Caki2 (cell line): ENCODE measurements at regions not wholly inside any gene's neighbourhood (a gene's known extent, or its start where the extent isn't known, plus 50 kb on each side); places are given as distances from the start of the nearest gene placed in this dataset.
A peak's percentile ranks its signal among the peaks of the same experiment; 100 is the strongest.

Source experiments
- DNase-seq: peaks from one replicate; pipeline ENCODE4 v3.0.0-alpha.2; 2015; ENCODE audit warnings: low read depth
- in situ Hi-C: cut with HindIII; loops from 2 replicates; pipeline ENCODE4 v1.10.0; 2016; ENCODE audit warnings: low sequenced_read_pairs, low pct_unique_long_range_greater_than_20kb, mixed read lengths

- in situ Hi-C loops: no loop called here
- DNase-seq: no peak
These were observed 512.2 kb upstream of the VRK2 start for GRCh38 chr2:57534358-57534757.

DNA sequence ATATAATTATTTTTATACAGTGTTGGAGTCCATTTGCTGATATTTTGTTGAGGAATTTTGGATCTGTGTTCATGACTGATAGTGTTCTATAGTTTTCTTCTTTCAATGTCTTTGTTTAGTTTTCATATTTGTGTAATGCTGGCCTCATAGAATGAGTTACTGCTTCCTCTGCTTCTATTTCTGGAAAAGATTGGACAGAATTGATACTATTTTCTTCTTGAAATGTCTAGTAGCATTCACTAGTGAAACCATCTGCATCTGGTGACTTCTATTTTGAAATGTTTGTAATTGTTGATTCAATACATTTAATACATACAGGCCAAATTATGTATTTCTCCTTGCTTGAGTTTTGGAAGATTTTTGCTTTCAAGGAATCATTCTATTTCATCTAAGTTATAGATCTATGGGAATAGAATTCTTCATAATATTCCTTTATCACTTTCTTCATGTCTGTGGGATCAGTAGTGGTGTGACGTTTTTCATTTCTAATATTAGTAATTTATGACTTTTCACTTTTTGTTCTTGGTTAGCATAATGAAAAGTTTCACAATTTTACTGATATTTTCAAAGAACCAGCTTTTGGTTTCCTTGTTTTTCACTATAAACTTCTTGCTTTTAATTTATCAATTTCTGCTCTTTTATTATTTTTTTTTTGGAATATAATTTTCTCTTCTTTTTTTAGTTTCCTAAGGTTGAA is 509.9 kb upstream of the VRK2 start:
- in situ Hi-C loops: no loop called here
- no peak for DNase-seq

DNA sequence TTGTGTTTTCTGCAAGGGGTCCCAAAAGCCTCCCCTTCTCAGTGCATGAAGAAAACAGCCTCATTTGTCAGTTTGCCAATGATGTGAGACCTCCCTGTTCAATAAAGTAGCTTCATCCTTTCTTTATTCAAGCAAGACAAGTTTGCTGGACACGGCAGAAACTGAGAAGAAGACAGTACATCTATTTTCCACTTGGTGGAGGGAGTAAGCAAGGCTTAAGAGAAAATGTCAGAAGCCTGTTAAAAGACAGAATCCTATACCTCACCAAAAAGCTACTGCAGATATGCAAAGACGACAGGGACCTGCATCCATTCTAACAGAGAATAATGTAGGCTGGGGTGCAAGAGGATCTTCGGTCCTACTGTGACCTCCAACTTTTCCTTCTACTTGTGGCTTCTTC is 506.8 kb upstream of the VRK2 start:
- no peak for DNase-seq
- in situ Hi-C loops: no loop called here

DNA sequence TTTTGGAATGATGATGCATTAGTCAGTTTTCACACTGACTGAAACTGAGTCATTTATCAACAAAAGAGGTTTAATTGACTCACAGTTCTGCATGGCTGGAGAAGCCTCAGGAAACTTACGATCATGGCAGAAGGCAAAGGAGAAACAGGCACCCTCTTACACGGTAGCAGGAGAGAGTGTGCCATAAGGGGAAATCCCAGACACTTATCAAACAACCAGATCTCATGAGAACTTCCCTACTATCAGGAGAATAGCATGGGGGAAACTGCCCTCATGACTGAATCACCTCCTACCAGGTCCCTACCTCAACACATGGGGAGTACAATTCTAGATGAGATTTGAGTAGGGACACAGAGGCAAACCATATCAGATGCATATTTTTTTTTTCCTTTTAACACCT is 504.5 kb upstream of the VRK2 start:
- in situ Hi-C loops: no loop called here

DNA sequence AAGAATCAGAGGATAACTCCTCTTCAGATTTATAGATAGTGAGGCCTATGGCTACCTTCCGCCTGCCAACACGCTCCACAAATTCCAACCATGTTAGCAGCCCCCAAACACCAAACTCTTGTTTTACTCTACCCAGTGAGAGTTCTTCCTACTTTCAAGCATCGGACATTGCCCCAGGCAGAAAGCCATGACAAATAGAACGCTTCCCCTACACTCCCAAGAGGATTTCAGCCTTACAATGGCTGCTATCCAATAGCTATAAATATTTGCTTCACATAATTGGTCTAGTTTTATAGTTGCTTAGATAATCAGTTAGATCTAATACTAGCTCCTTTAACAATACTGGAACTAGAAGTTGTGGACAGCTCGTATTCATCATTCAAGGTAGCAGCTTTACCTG is 503.4 kb upstream of the VRK2 start:
- in situ Hi-C loops: no loop called here
- no peak for DNase-seq

More for the DNA sequence above, 504.5 kb upstream of the VRK2 start:
- peak; percentile 40 for DNase-seq

DNA sequence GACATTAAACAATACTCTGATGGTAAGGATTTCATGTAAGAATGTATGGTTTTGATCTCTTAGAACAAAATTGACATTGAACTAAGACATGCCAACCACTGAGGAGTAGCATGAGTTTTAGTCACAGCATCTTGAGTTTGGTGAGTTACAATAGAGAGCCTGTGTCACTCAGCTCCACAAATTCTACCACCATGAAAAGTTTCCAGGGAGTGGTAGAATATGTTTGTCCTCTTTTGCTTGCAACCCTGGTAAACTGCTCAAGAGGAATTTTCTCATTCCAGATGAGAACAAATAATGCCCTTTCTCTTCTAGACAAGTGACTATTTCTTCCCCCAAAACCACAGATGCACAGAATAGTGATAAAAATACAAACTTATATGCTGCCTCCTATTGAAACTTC is 502.0 kb upstream of the VRK2 start:
- in situ Hi-C loops: no loop called here
- no peak for DNase-seq

DNA sequence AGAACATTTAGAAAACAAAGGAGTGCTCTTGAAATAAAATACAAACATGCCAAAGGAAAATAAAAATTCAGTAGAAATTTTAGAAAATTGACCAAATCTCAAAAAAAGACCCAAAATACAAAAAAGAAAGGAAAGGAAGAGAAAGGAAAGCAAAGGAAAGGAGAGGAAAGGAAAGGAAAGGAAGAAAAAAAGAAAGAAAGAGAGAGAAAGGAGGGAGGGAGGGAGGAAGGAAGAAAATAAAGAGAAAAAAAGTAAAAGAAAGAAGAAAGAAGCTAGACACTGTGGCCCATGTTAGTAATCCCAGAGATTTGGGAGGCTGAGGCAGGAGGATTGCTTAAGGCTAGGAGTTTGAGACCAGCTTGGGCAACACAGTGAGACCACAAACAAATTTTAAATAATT is 500.1 kb upstream of the VRK2 start:
- in situ Hi-C loops: no loop called here

GRCh38 chr2:57549642-57550102 is 496.9 kb upstream of the VRK2 start:
- in situ Hi-C loops: no loop called here
- DNase-seq: peak; percentile 6

More for the DNA sequence above, 500.1 kb upstream of the VRK2 start:
- DNase-seq: no peak

- in situ Hi-C loops: no loop called here
- DNase-seq: no peak
These were observed 495.7 kb upstream of the VRK2 start for GRCh38 chr2:57550912-57551311.

GRCh38 chr2:57552885-57553284 is 493.7 kb upstream of the VRK2 start:
- no peak for DNase-seq
- in situ Hi-C loops: no loop called here

- no peak for DNase-seq
- in situ Hi-C loops: no loop called here
These were observed 492.3 kb upstream of the VRK2 start for GRCh38 chr2:57554348-57554747.

DNA sequence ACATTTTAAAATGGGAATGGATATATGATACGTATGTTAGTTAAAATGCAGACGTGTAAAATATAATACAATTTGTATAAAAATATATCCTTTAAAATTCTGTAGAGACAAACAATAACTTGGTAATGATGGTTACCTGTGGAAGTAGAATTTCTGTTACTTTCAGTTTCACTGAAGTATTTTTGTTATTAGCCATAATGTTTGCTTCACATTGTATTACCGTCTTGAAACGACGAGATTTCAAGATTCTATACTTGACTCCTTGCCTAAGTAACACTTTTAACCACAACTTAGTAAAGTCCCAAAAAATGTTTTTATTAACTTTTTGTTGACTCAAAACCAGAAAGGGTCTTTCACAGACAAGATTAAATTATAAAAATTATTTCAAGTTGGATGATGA is 488.3 kb upstream of the VRK2 start:
- in situ Hi-C loops: no loop called here
- no peak for DNase-seq

DNA sequence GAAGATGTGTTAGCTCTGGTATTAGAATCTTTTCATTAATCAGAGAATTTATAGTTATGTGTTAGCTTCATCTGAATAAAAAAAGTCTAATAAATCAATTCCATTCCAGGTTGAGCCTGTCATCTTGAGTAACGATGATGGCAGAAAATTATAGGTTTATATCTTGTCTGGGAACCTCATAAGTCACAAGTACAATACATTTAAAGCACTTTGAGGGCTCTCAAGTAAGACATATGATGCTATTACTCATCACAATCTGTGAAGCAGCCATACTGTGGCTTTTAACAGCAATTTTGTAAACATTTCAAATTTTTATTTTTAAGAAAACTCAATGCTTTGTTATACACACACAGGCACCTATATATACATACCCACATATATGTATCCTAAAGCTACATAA is 484.1 kb upstream of the VRK2 start:
- in situ Hi-C loops: no loop called here
- no peak for DNase-seq

DNA sequence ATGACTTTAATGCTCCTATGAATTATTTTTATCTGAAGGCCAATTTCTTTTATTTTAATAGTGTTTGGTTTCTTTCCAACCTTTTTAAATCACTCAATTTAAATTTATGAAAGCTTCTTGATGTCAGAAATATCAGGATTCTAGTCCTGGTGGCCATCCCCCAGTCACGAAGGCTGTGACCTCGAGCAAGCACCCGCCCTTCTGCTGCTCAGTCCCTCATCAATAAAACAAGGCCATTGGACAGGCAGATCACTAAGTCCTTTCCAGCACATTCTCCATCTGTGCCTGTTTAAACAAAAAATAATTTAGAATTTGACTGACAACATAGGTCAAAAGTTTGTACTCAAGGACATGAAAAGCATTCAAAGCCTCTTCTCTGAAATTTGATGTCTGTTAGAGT is 483.6 kb upstream of the VRK2 start:
- no peak for DNase-seq
- in situ Hi-C loops: no loop called here

- in situ Hi-C loops: no loop called here
These were observed 479.4 kb upstream of the VRK2 start for GRCh38 chr2:57567245-57567644.

GRCh38 chr2:57569396-57569795 is 477.2 kb upstream of the VRK2 start:
- in situ Hi-C loops: no loop called here

More at GRCh38 chr2:57567245-57567644, 479.4 kb upstream of the VRK2 start:
- no peak for DNase-seq

GRCh38 chr2:57570961-57571360 is 475.6 kb upstream of the VRK2 start:
- DNase-seq: no peak
- in situ Hi-C loops: no loop called here

More at GRCh38 chr2:57569396-57569795, 477.2 kb upstream of the VRK2 start:
- DNase-seq: no peak

GRCh38 chr2:57575700-57576268 is 470.8 kb upstream of the VRK2 start:
- in situ Hi-C loops: no loop called here
- no peak for DNase-seq

- in situ Hi-C loops: no loop called here
- DNase-seq: no peak
These were observed 469.6 kb upstream of the VRK2 start for GRCh38 chr2:57576983-57577382.

GRCh38 chr2:57597940-57598339 is 448.7 kb upstream of the VRK2 start:
- in situ Hi-C loops: no loop called here
- no peak for DNase-seq
